ENCODE measurements at regions not wholly inside any gene's neighbourhood (a gene's known extent, or its start where the extent isn't known, plus 50 kb on each side); places are given as distances from the start of the nearest gene placed in this dataset.

DNA sequence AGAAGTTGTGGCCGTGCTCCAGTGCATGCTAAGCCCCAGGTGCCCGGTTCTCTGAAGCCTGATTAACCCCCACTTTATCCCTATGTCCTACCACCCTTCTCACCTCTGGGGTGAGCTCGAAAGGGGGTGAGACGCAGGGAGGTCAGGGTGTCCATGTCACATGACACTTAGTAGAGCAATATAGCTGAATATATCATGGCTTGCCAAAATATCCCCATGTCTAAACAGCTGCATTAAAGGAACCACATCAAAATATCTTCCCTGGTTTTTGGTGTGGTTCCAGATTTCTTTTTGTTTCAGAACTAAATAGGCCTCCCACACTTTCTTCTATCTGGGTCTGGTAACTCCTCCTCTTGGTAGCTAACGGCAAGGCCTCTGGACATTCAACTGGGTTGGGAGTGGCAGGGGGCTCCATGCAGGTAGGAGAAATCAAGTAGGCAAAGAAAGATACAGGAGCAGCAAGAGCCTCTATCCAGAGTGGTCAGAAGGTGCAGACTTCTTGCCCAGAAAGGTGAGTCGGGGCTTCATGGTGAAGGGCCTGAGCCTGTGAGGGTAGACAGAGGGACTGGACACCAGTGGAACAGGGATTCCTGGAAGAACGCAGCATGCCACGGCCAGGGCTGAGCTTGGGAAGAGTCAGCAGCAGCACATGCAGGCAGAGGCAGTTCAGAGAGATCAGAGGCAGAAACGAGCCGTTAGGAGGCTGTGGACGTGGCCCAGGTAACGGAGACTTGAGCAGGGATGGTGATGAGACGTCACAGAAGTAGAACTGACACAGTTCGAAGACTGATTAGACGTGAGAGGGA, 202.8 kb upstream of the DIO3 start:
- TF ChIP-seq FOS (IDR thresholded peaks at IDR 0.05; ENCODE audit: borderline replicate concordance, insufficient read depth, low read length) (no peak), GATA2 (IDR thresholded peaks at IDR 0.05; ENCODE audit: insufficient read depth, insufficient read length, low read depth, low read length) (no peak), CTCF (IDR thresholded peaks at IDR 0.05; ENCODE audit: extremely low read depth in 1 of 2, insufficient read depth in 1 of 2, low read depth in 1 of 2, low read length in 2 of 2) (no peak), POLR2A (IDR thresholded peaks at IDR 0.05; ENCODE audit: low read depth, low read length) (no peak), POLR2AphosphoS5 (IDR thresholded peaks at IDR 0.05; ENCODE audit: insufficient read depth, low read depth, low read length) (no peak), MYC (IDR thresholded peaks at IDR 0.05; ENCODE audit: low read depth, low read length) (no peak), MAX (IDR thresholded peaks at IDR 0.05; ENCODE audit: insufficient read depth, insufficient read length) (no peak), JUN (IDR thresholded peaks at IDR 0.05; ENCODE audit: borderline replicate concordance, insufficient read depth, insufficient read length, low read depth) (no peak), EZH2 (IDR thresholded peaks at IDR 0.05; ENCODE audit: borderline replicate concordance, low read depth, low read length, severe bottlenecking) (no peak)
- Histone ChIP-seq H3K9me1 (replicated peaks; ENCODE audit: control insufficient read depth, extremely low read depth, insufficient read depth, low read length) (no peaks in the 10 kb centered on the region), H4K20me1 (replicated peaks; ENCODE audit: control insufficient read depth, extremely low read depth, insufficient read depth, low read length) (no peaks in the 10 kb centered on the region), H3K4me2 (ENCODE audit: insufficient read depth, low read length) (no peak overlapping the region), H3K36me3 (ENCODE audit: control insufficient read depth in 2 of 2, extremely low read depth in 1 of 2, insufficient read depth in 2 of 2, low read length in 2 of 2) (no peaks in the 10 kb centered on the region), H3K4me3 (replicated peaks in 1 of 3; ENCODE audit: insufficient read depth in 1 of 3, low read depth in 1 of 3, low read length in 3 of 3) (no peak overlapping the region), H3K27ac (ENCODE audit: insufficient read depth, low read depth, low read length) (no peak overlapping the region), H3K9me3 (replicated peaks; ENCODE audit: control insufficient read depth, insufficient read depth, low read length) (peaks cover 2% of the 10 kb centered on the region), H3K27me3 (ENCODE audit: control insufficient read depth in 2 of 2, insufficient read depth in 2 of 2, low read length in 2 of 2) (no peaks in the 10 kb centered on the region), H3K9ac (replicated peaks; ENCODE audit: extremely low read depth, insufficient read depth, low read length) (no peak overlapping the region), H2AFZ (ENCODE audit: low read depth, low read length) (no peak overlapping the region), H3K4me1 (ENCODE audit: control insufficient read depth, extremely low read depth, insufficient read depth, low read length) (no peaks in the 10 kb centered on the region), H3K79me2 (ENCODE audit: control insufficient read depth, insufficient read depth, low read length) (no peaks in the 10 kb centered on the region)
- ChIA-PET CTCF (no interaction called here), POLR2A (no interaction called here)
- intact Hi-C loops (cut with micrococcal nuclease) (no loop called here), dilution Hi-C loops (cut with MboI; ENCODE audit: extremely low pct_ligation_motif_present, low sequenced_read_pairs) (no loop called here)
- no TSS peak for BruUV-seq (replicated peaks)
- DNase-seq (ENCODE audit: low read depth, low spot score) (no peak), FAIRE-seq (no peak)

All from endothelial cell of umbilical vein (primary cell).